ENCODE measurements at regions not wholly inside any gene's neighbourhood (a gene's known extent, or its start where the extent isn't known, plus 50 kb on each side); places are given as distances from the start of the nearest gene placed in this dataset.

GRCh38 chr2:44852594-44852993 lies 88.9 kb upstream of the SIX3 start:
- peaks cover 58% of the 10 kb centered on the region for H3K27me3 Mint-ChIP-seq (ENCODE audit: low read depth, poor library complexity)
- H3K4me3 Mint-ChIP-seq, result no peak overlapping the region
- no peak overlapping the region for H3K27ac Mint-ChIP-seq
- DNase-seq, result no peak
- no peaks in the 10 kb centered on the region for H3K36me3 Mint-ChIP-seq (ENCODE audit: low read depth)
- H3K4me1 Mint-ChIP-seq, result no peaks in the 10 kb centered on the region
- TF ChIP-seq CTCF (IDR thresholded peaks at IDR 0.05), result no peak
- no peaks in the 10 kb centered on the region for H3K9me3 Mint-ChIP-seq

GRCh38 chr2:44859337-44859736 lies 82.2 kb upstream of the SIX3 start:
- Mint-ChIP-seq H3K4me1 (no peaks in the 10 kb centered on the region), H3K27ac (no peak overlapping the region), H3K27me3 (ENCODE audit: low read depth, poor library complexity) (peaks cover 50% of the 10 kb centered on the region)

GRCh38 chr2:44866152-44866551 lies 75.3 kb upstream of the SIX3 start:
- no peaks in the 10 kb centered on the region for H3K4me1 Mint-ChIP-seq

More at GRCh38 chr2:44859337-44859736, 82.2 kb upstream of the SIX3 start:
- H3K9me3 Mint-ChIP-seq, result peaks cover 15% of the 10 kb centered on the region
- DNase-seq, result no peak
- no peaks in the 10 kb centered on the region for H3K36me3 Mint-ChIP-seq (ENCODE audit: low read depth)
- H3K4me3 Mint-ChIP-seq, result no peak overlapping the region
- no peak for TF ChIP-seq CTCF (IDR thresholded peaks at IDR 0.05)

GRCh38 chr2:44869761-44870160 lies 71.7 kb upstream of the SIX3 start:
- no peak for DNase-seq
- Mint-ChIP-seq H3K36me3 (ENCODE audit: low read depth) (no peaks in the 10 kb centered on the region), H3K9me3 (peaks cover 9% of the 10 kb centered on the region), H3K4me1 (no peaks in the 10 kb centered on the region), H3K27ac (no peak overlapping the region), H3K27me3 (ENCODE audit: low read depth, poor library complexity) (peaks cover 41% of the 10 kb centered on the region), H3K4me3 (no peak overlapping the region)
- no peak for TF ChIP-seq CTCF (IDR thresholded peaks at IDR 0.05)

More at GRCh38 chr2:44866152-44866551, 75.3 kb upstream of the SIX3 start:
- H3K27me3 Mint-ChIP-seq (ENCODE audit: low read depth, poor library complexity), result peaks cover 58% of the 10 kb centered on the region
- no peak for DNase-seq
- H3K36me3 Mint-ChIP-seq (ENCODE audit: low read depth), result no peaks in the 10 kb centered on the region
- no peak overlapping the region for H3K27ac Mint-ChIP-seq
- H3K4me3 Mint-ChIP-seq, result no peak overlapping the region
- no peaks in the 10 kb centered on the region for H3K9me3 Mint-ChIP-seq
- no peak for TF ChIP-seq CTCF (IDR thresholded peaks at IDR 0.05)

- no peak overlapping the region for H3K4me3 Mint-ChIP-seq
- TF ChIP-seq CTCF (IDR thresholded peaks at IDR 0.05), result no peak
- peaks cover 32% of the 10 kb centered on the region for H3K27me3 Mint-ChIP-seq (ENCODE audit: low read depth, poor library complexity)
- H3K36me3 Mint-ChIP-seq (ENCODE audit: low read depth), result no peaks in the 10 kb centered on the region
- peaks cover 24% of the 10 kb centered on the region for H3K9me3 Mint-ChIP-seq
- H3K27ac Mint-ChIP-seq, result no peak overlapping the region
- no peak for DNase-seq
- no peaks in the 10 kb centered on the region for H3K4me1 Mint-ChIP-seq
Measured at GRCh38 chr2:44877417-44877816, 64.1 kb upstream of the SIX3 start.

GRCh38 chr2:44879269-44880124 lies 62.0 kb upstream of the SIX3 start:
- no peak for DNase-seq
- no peak overlapping the region for H3K27ac Mint-ChIP-seq

More at GRCh38 chr2:44879269-44880124, 62.0 kb upstream of the SIX3 start:
- Mint-ChIP-seq H3K27me3 (ENCODE audit: low read depth, poor library complexity) (peaks cover 35% of the 10 kb centered on the region), H3K9me3 (peaks cover 18% of the 10 kb centered on the region), H3K4me3 (no peak overlapping the region), H3K36me3 (ENCODE audit: low read depth) (no peaks in the 10 kb centered on the region), H3K4me1 (no peaks in the 10 kb centered on the region)
- TF ChIP-seq CTCF (IDR thresholded peaks at IDR 0.05), result no peak
